Hepatocyte (in vitro differentiated cells): ENCODE measurements at regions not wholly inside any gene's neighbourhood (a gene's known extent, or its start where the extent isn't known, plus 50 kb on each side); places are given as distances from the start of the nearest gene placed in this dataset.
"Not testable (repeated sequence)": the region's sequence is repeated elsewhere in the genome, so short reads cannot be mapped to it uniquely, and the experiment has no call there.

Experiments used
- DNase-seq: peaks from one replicate; pipeline ENCODE4 v3.0.0-alpha.2; 2016; ENCODE audit warnings: low spot score
- H2AFZ ChIP-seq: fragments of 200-600 bp; sonication (generic); 2 replicates; pipeline ENCODE4 v1.6.0; 2016; ENCODE audit warnings: antibody characterized with exemption, mild to moderate bottlenecking
- H3K27ac ChIP-seq: fragments of 200-600 bp; sonication (generic); 2 replicates; pipeline ENCODE4 v1.5.1; 2016; ENCODE audit warnings: mild to moderate bottlenecking
- H3K27me3 ChIP-seq: fragments of 200-600 bp; sonication (generic); 2 replicates; pipeline ENCODE4 v1.6.1; 2016
- H3K36me3 ChIP-seq: fragments of 200-600 bp; sonication (generic); replicated peaks from 2 replicates; pipeline ENCODE4 v1.5.1; 2016; ENCODE audit warnings: low read depth; ENCODE audit not compliant: insufficient read depth
- H3K4me1 ChIP-seq: fragments of 200-600 bp; sonication (generic); 2 replicates; pipeline ENCODE4 v1.5.1; 2016; ENCODE audit warnings: mild to moderate bottlenecking, moderate library complexity; ENCODE audit not compliant: insufficient read depth
- H3K4me2 ChIP-seq: fragments of 200-600 bp; sonication (generic); 2 replicates; pipeline ENCODE4 v1.6.0; 2016
- H3K4me3 ChIP-seq: fragments of 200-600 bp; sonication (generic); 2 replicates; pipeline ENCODE4 v1.5.1; 2016; ENCODE audit warnings: mild to moderate bottlenecking
- H3K79me2 ChIP-seq: fragments of 200-600 bp; sonication (generic); 2 replicates; pipeline ENCODE4 v1.6.0; 2017; ENCODE audit warnings: mild to moderate bottlenecking
- H3K9me2 ChIP-seq: fragments of 200-600 bp; sonication (generic); replicated peaks from 2 replicates; pipeline ENCODE4 v1.6.0; 2017; ENCODE audit warnings: mild to moderate bottlenecking; ENCODE audit not compliant: insufficient read depth
- H3K9me3 ChIP-seq: fragments of 200-600 bp; sonication (generic); 2 replicates; pipeline ENCODE4 v1.5.1; 2016; ENCODE audit warnings: low read depth, mild to moderate bottlenecking
- H4K20me1 ChIP-seq: fragments of 200-600 bp; sonication (generic); 2 replicates; pipeline ENCODE4 v1.6.0; 2016; ENCODE audit warnings: mild to moderate bottlenecking; ENCODE audit not compliant: insufficient read depth, poor library complexity, severe bottlenecking
- CTCF ChIP-seq: fragments of 200-600 bp; sonication (generic); IDR thresholded peaks from 2 replicates; pipeline ENCODE4 v1.5.1; 2016; ENCODE audit warnings: antibody characterized with exemption, mild to moderate bottlenecking; ENCODE audit not compliant: poor library complexity
- EZH2 ChIP-seq: fragments of 200-600 bp; sonication (generic); IDR thresholded peaks from 2 replicates; pipeline ENCODE4 v1.6.1; 2016; ENCODE audit warnings: antibody characterized with exemption, mild to moderate bottlenecking, borderline replicate concordance
- EZH2phosphoT487 ChIP-seq: fragments of 200-600 bp; sonication (generic); IDR thresholded peaks from one replicate; pipeline ENCODE4 v1.6.1; 2018; ENCODE audit warnings: antibody characterized with exemption, mild to moderate bottlenecking, low read depth, moderate library complexity; ENCODE audit not compliant: unreplicated experiment, severe bottlenecking
- WGBS: methylation state at CpG from one replicate; pipeline ENCODE4 v1.1.6; 2016; ENCODE audit warnings: low lambda C conversion rate; ENCODE audit errors: missing lambda C conversion rate; 5-methylcytosine and 5-hydroxymethylcytosine counted together

GRCh38 chr20:41733151-41733550 is 115.0 kb upstream of the CHD6 start:
- Histone ChIP-seq H4K20me1 (no peaks in the 10 kb centered on the region), H3K4me2 (no peak overlapping the region), H3K36me3 (no peaks in the 10 kb centered on the region), H3K4me1 (no peaks in the 10 kb centered on the region), H3K9me2 (no peaks in the 10 kb centered on the region), H3K27ac (no peak overlapping the region), H2AFZ (no peak overlapping the region), H3K4me3 (no peak overlapping the region), H3K27me3 (no peaks in the 10 kb centered on the region), H3K9me3 (no peaks in the 10 kb centered on the region), H3K79me2 (no peaks in the 10 kb centered on the region)
- no peak for TF ChIP-seq CTCF
- TF ChIP-seq EZH2 = no peak
- TF ChIP-seq EZH2phosphoT487 = no peak
- 69% methylated on average over 5 of the region's 5 CpGs for WGBS
- no peak for DNase-seq

GRCh38 chr20:41731198-41731597 is 113.0 kb upstream of the CHD6 start:
- H3K27me3 ChIP-seq, H4K20me1 ChIP-seq, H3K4me1 ChIP-seq, H3K9me2 ChIP-seq, H3K36me3 ChIP-seq, H3K4me2 ChIP-seq, H3K4me3 ChIP-seq, H3K9me3 ChIP-seq, H2AFZ ChIP-seq, DNase-seq, H3K27ac ChIP-seq, H3K79me2 ChIP-seq: not testable (repeated sequence)
- WGBS = 87% methylated on average over 3 of the region's 3 CpGs

DNA sequence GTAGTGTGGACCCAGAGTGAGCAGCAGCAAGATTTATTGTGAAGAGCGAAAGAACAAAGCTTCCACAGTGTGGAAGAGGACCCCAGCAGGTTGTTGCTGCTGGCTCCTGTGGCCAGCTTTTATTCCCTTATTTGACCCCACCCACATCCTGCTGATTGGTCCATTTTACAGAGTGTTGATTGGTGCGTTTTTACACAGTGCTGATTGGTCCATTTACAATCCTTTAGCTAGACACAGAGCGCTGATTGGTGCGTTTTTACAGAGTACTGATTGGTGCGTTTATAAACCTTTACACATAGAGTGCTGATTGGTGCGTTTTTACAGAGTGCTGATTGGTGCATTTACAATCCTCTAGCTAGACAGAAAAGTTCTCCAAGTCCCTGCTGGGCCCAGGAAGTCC is 109.5 kb upstream of the CHD6 start:
- WGBS = 87% methylated on average over 6 of the region's 6 CpGs

GRCh38 chr20:41726727-41727126 is 108.5 kb upstream of the CHD6 start:
- DNase-seq = no peak
- WGBS = 87% methylated on average over 4 of the region's 4 CpGs

More for the DNA sequence above, 109.5 kb upstream of the CHD6 start:
- not testable (repeated sequence) for H4K20me1 ChIP-seq, H3K4me2 ChIP-seq, H3K4me1 ChIP-seq, H2AFZ ChIP-seq, H3K27ac ChIP-seq, H3K4me3 ChIP-seq, H3K36me3 ChIP-seq, H3K9me2 ChIP-seq, DNase-seq, H3K27me3 ChIP-seq, H3K9me3 ChIP-seq, H3K79me2 ChIP-seq

DNA sequence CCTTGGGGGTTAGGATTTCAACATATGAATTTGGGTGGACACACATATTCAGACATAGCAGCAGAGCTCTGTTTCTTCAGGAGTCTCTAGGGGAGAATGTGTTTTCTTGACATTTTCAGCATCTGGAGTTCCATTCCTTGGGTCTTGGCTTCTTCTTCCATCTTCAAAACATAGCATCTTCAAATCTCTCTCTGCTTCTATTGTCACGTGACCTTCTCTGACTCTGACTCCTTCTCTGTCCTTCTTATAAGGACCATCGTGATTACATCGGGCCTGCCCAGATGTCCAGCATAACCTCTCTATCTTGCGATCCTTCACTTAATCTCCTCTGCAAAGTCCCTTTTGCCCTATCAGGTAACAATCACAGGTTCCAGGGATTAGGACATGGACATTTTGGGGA is 101.0 kb upstream of the CHD6 start:
- Histone ChIP-seq H3K36me3 (no peaks in the 10 kb centered on the region), H3K79me2 (no peaks in the 10 kb centered on the region), H3K4me1 (no peaks in the 10 kb centered on the region), H3K27ac (no peak overlapping the region), H3K9me3 (no peaks in the 10 kb centered on the region), H3K27me3 (no peaks in the 10 kb centered on the region), H3K4me2 (no peak overlapping the region), H2AFZ (no peak overlapping the region), H4K20me1 (no peaks in the 10 kb centered on the region), H3K4me3 (no peak overlapping the region), H3K9me2 (no peaks in the 10 kb centered on the region)
- TF ChIP-seq CTCF = no peak
- no peak for TF ChIP-seq EZH2
- no peak for TF ChIP-seq EZH2phosphoT487
- 86% methylated on average over 4 of the region's 4 CpGs for WGBS
- DNase-seq = no peak

More at GRCh38 chr20:41726727-41727126, 108.5 kb upstream of the CHD6 start:
- Histone ChIP-seq H3K4me3 (no peak overlapping the region), H4K20me1 (no peaks in the 10 kb centered on the region), H2AFZ (no peak overlapping the region), H3K27me3 (no peaks in the 10 kb centered on the region), H3K9me3 (no peaks in the 10 kb centered on the region), H3K79me2 (no peaks in the 10 kb centered on the region), H3K27ac (no peak overlapping the region), H3K4me1 (no peaks in the 10 kb centered on the region), H3K4me2 (no peak overlapping the region), H3K36me3 (no peaks in the 10 kb centered on the region), H3K9me2 (no peaks in the 10 kb centered on the region)
- no peak for TF ChIP-seq EZH2
